Body of pancreas (tissue), 4 donors: ENCODE measurements at regions not wholly inside any gene's neighbourhood (a gene's known extent, or its start where the extent isn't known, plus 50 kb on each side); places are given as distances from the start of the nearest gene placed in this dataset.
A peak's percentile ranks its signal among the peaks of the same experiment; 100 is the strongest.

Experiments used
- ATAC-seq: fragments of 150-250 bp; one replicate; pipeline ENCODE4 v1.9.1; 2016
- DNase-seq, 4 donors: peaks; one replicate each; pipeline ENCODE4 v3.0.0-alpha.2; 2019
- H3K27ac ChIP-seq, 4 donors: fragments of 200-600 bp; sonication (generic); 1 replicate in 3 of 4; 2 replicates in 1 of 4; pipeline versions ENCODE4 v1.5.1 to v1.6.1; 2016 to 2019; ENCODE audit warnings: mild to moderate bottlenecking in 1 of 4, mixed read lengths in 1 of 4, moderate library complexity in 1 of 4
- H3K27me3 ChIP-seq, 2 donors: fragments of 200-600 bp; sonication (generic); one replicate each; pipeline ENCODE4 v1.6.0; 2016; ENCODE audit warnings: mild to moderate bottlenecking in 1 of 2
- H3K36me3 ChIP-seq, 2 donors: fragments of 200-600 bp; sonication (generic); replicated peaks in 1 of 2; 2 replicates each; pipeline ENCODE4 v1.5.1; 2016; ENCODE audit warnings: low read depth in 2 of 2; ENCODE audit not compliant: insufficient read depth in 1 of 2
- H3K4me1 ChIP-seq: fragments of 200-600 bp; sonication (generic); one replicate; pipeline ENCODE4 v1.6.0; 2016
- H3K4me3 ChIP-seq, 2 donors: fragments of 200-600 bp; sonication (generic); 1 replicate in 1 of 2; 2 replicates in 1 of 2; pipeline ENCODE4 v1.5.1; 2016 to 2019
- H3K9me3 ChIP-seq, 3 donors: fragments of 200-600 bp; sonication (generic); 1 replicate in 2 of 3; 2 replicates in 1 of 3; pipeline ENCODE4 v1.5.1; 2016
- POLR2A ChIP-seq, 3 donors: fragments of 450-650 bp; IDR thresholded peaks; one replicate each; pipeline ENCODE4 v1.6.1; 2016; ENCODE audit warnings: antibody characterized with exemption in 3 of 3, mild to moderate bottlenecking in 2 of 3
- WGBS, 2 donors: methylation state at CpG; one replicate each; pipeline ENCODE4 v1.1.5; 2017; 5-methylcytosine and 5-hydroxymethylcytosine counted together
- intact Hi-C: fragments of 100-400 bp; cut with DNase I; formaldehyde crosslinking; loops from one replicate; pipeline ENCODE4 v1.15.1; 2023
- TF ChIP-seq, protein P1 (sequence below), 7 experiments: fragments of 450-650 bp in 4 of 7; fragments of 200-600 bp in 3 of 7; sonication (generic) in 3 of 7; IDR thresholded peaks; one replicate each; pipeline ENCODE4 v1.5.1; 2016 to 2019; ENCODE audit warnings: antibody characterized with exemption in 7 of 7

DNA sequence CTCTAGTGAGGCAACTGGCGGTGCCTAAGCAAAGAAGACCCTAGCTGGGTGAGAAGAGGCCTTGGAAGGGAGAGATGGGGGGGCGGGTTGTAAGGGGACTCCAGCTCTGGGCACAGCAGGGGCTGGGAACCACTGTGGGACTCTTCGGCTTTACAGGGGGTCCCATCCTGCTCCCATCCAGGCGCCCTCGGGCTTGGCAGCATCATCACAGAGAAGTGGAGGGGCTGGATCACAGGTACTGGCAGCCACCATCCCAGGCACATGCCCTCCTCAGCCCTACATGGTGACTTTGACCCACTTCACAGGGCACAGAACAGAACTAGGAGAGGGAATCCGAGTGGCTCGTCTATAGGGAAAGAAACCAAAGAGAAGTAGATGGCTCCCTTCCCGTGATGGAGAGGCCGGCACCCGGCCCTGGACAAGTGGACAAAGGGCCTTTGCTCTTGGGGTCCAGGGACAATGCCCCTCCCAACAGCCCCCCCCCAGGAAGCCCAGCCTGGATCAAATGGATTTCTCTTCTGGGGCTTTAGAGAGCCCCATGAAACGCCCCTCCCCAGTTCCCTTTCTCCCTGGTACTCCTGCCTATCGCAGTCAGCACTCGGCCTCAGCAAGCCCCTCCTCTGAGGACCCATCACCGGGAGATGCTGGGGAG, 54.0 kb upstream of the ECE1 start:
- Histone ChIP-seq H3K4me1 (peaks cover 56% of the 10 kb centered on the region), H3K9me3 (no peaks in the 10 kb centered on the region), H3K36me3 (no peaks in the 10 kb centered on the region), H3K27ac (peak overlapping the region; percentile 83 to 93 (median 92)), H3K27me3 (no peaks in the 10 kb centered on the region), H3K4me3 (peak overlapping the region; percentile 71 to 79)
- WGBS, 2 donors, result 28 to 36% methylated on average over 7 to 14 of the region's 14 CpGs
- no peak for ATAC-seq
- DNase-seq, result no peak
- TF ChIP-seq, protein P1, sequence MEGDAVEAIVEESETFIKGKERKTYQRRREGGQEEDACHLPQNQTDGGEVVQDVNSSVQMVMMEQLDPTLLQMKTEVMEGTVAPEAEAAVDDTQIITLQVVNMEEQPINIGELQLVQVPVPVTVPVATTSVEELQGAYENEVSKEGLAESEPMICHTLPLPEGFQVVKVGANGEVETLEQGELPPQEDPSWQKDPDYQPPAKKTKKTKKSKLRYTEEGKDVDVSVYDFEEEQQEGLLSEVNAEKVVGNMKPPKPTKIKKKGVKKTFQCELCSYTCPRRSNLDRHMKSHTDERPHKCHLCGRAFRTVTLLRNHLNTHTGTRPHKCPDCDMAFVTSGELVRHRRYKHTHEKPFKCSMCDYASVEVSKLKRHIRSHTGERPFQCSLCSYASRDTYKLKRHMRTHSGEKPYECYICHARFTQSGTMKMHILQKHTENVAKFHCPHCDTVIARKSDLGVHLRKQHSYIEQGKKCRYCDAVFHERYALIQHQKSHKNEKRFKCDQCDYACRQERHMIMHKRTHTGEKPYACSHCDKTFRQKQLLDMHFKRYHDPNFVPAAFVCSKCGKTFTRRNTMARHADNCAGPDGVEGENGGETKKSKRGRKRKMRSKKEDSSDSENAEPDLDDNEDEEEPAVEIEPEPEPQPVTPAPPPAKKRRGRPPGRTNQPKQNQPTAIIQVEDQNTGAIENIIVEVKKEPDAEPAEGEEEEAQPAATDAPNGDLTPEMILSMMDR (IDR thresholded peaks at IDR 0.05), result no peak
- TF ChIP-seq POLR2A (IDR thresholded peaks at IDR 0.05), result no peak
- intact Hi-C loops, result no loop called here

DNA sequence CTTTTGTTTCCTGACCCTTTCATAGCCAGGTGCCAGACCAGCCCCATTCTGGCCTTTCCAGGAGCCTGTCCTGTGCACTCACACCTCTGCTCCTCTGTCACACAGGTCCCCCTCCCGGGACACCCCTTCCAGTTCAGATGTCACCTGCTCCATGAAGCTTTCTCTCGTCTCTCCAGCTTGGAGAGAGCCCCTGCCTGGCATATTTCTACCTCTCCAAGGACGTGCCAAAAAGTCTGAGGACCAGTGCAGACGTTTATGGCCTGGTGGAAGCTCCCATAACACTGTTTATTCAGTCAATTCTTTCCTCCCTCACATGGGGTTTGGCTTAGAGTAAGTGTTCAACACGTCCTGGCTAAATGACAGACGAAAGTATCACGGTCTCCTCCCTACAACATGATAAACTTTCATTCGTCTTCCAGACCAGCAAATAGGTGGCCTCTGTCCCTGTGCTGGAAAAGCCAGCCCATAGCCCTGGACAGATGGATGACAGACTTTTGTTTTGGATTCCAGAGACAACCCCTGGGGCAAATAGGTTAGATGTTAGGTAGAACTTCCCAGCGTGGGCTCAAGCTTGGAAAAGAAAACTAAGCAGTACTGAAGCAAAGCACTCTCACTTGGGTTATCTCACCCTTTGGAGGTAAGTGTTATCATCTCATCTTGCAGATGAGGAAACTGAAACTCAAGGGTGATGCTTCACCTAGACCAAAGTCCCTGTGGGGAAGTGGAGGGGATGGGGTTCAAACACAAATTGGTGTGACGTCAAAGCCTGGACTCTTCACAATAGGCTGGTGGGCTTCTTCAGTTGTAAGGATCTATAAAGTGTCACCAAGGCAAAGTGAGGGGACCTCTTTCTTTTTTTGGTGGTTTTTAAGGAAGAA, 52.9 kb upstream of the ECE1 start:
- intact Hi-C loops, result no loop called here
- DNase-seq, result no peak
- WGBS, 2 donors, result 17 to 29% methylated on average over 10 of the region's 10 CpGs

GRCh38 chr1:21341517-21342078, 51.3 kb upstream of the ECE1 start:
- peaks cover 83% of the 10 kb centered on the region for H3K4me1 ChIP-seq
- no peaks in the 10 kb centered on the region for H3K9me3 ChIP-seq
- no peak overlapping the region for H3K4me3 ChIP-seq
- TF ChIP-seq, protein P1 (IDR thresholded peaks at IDR 0.05), result peak in 2 of 7 experiments; percentile 17 to 28
- TF ChIP-seq POLR2A (IDR thresholded peaks at IDR 0.05), result no peak
- 37 to 52% methylated on average over 10 of the region's 10 CpGs for WGBS, 2 donors
- DNase-seq (peak in 2 of 4 donors; percentile 60 to 62), ATAC-seq (no peak)
- no peaks in the 10 kb centered on the region for H3K27me3 ChIP-seq
- H3K36me3 ChIP-seq, result no peaks in the 10 kb centered on the region
- H3K27ac ChIP-seq, result peak overlapping the region; percentile 83 to 93 (median 92)
- intact Hi-C loops, result no loop called here

More for the DNA sequence above, 52.9 kb upstream of the ECE1 start:
- no peak for ATAC-seq
- Histone ChIP-seq H3K9me3 (no peaks in the 10 kb centered on the region), H3K27ac (peak overlapping the region; percentile 83 to 93 (median 92)), H3K4me3 (no peak overlapping the region), H3K36me3 (no peaks in the 10 kb centered on the region), H3K4me1 (peaks cover 67% of the 10 kb centered on the region), H3K27me3 (no peaks in the 10 kb centered on the region)
- TF ChIP-seq, protein P1 (IDR thresholded peaks at IDR 0.05), result no peak
- no peak for TF ChIP-seq POLR2A (IDR thresholded peaks at IDR 0.05)

DNA sequence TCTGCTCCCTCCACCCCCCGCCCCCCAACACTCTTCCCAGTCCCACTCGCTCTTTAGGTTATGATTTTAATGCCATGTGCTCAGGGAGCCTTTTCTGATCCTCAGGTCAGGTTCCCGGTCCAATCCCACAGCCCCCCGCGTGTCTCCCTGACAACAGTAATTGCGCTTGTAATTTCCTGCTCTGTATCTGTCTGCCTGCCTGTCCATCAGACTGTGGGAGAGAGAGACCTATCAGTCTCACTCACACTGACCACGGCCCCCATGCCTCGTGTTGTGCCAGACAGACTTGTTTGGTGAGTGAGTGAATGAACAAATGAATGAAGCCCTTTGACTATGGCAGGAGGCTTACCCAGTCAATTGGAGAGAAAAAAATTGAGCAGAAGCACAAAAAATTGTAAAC, 50.8 kb upstream of the ECE1 start:
- no peaks in the 10 kb centered on the region for H3K27me3 ChIP-seq
- intact Hi-C loops, result no loop called here
- WGBS, 2 donors, result 31 to 39% methylated on average over 8 of the region's 8 CpGs
- H3K9me3 ChIP-seq, result no peaks in the 10 kb centered on the region
- H3K36me3 ChIP-seq, result no peaks in the 10 kb centered on the region
- H3K4me1 ChIP-seq, result peaks cover 83% of the 10 kb centered on the region
- ATAC-seq (no peak), DNase-seq (no peak)
- H3K27ac ChIP-seq, result peak overlapping the region; percentile 83 to 93 (median 92)
- no peak overlapping the region for H3K4me3 ChIP-seq
- TF ChIP-seq POLR2A (IDR thresholded peaks at IDR 0.05), result no peak
- TF ChIP-seq, protein P1 (IDR thresholded peaks at IDR 0.05), result no peak
